ENCODE measurements at regions not wholly inside any gene's neighbourhood (a gene's known extent, or its start where the extent isn't known, plus 50 kb on each side); places are given as distances from the start of the nearest gene placed in this dataset.

DNA sequence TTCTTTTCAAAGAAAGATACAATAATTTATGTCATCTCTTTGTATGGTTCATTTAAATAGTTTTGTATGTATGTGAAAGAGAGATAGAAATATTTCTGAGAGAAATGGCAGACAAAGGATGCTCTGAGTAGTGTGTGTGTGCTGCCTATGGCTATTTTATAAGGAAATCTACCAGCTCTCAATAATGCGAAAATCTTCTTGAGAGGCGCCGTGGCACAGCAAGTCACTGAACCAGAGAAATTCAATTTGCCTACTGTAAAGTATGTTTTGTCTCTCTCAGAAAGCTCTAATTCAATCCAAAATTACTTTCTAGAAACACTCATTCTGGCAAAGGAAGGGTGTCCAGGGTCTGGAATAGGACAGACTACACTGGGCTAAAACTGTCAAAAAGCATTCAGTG lies 1981.1 kb downstream of the EFNA5 start:
- no peak for TF ChIP-seq JUND (IDR thresholded peaks at IDR 0.05; ENCODE audit: low read depth)
- in situ Hi-C loops (cut with HindIII; ENCODE audit: low pct_unique_long_range_greater_than_20kb, low sequenced_read_pairs), result no loop called here
- no peak for DNase-seq (ENCODE audit: low read depth in 1 of 2, low spot score in 1 of 2)

DNA sequence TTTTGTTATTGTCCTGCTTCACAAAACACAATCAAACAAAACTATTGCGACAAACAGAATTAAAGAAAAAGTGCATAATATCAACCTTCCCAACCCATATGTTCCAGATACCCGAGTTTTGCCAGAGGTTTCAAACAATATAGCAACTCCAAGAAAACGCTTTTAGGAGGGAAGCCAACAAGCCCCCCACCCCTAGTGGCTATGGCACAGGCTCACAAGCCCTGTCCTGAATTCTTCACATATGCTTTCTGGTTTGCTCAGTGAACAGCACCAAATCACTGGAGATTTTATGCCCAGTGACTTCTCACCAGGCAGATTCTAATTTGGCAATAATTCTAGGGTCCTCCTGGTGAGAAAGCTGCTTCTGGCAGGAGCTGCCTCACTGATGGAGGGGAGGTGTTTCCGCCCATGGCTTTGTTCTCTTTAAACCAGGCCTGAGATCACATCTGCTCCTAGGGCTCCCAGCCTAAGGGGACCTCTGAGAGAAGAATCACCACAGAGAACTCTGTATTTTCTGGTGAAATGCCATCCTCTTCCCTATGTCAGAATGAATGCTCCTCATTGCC lies 1982.4 kb downstream of the EFNA5 start:
- in situ Hi-C loops (cut with HindIII; ENCODE audit: low pct_unique_long_range_greater_than_20kb, low sequenced_read_pairs), result no loop called here
- no peak for TF ChIP-seq JUND (IDR thresholded peaks at IDR 0.05; ENCODE audit: low read depth)
- DNase-seq (ENCODE audit: low read depth in 1 of 2, low spot score in 1 of 2), result no peak

DNA sequence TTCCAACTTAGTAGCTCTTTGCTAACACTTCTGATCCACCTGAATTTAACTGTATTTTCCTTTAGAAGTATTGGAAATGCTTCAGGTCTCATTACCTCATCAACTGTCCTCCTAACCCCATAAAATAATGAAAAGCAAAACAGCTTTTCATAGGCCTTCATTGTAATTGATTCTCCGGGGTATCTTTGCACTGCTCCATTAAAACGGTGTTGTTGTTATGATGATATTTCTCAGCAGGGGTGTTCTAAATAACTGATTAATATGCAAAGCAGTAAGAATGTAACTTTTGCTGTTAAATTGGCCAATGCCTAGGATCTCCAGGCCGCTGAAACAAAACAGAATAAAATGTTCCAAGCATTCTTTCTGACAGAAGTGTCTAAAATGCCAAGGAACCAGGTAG lies 1983.2 kb downstream of the EFNA5 start:
- DNase-seq (ENCODE audit: low read depth in 1 of 2, low spot score in 1 of 2), result no peak
- TF ChIP-seq JUND (IDR thresholded peaks at IDR 0.05; ENCODE audit: low read depth), result no peak
- in situ Hi-C loops (cut with HindIII; ENCODE audit: low pct_unique_long_range_greater_than_20kb, low sequenced_read_pairs), result no loop called here

DNA sequence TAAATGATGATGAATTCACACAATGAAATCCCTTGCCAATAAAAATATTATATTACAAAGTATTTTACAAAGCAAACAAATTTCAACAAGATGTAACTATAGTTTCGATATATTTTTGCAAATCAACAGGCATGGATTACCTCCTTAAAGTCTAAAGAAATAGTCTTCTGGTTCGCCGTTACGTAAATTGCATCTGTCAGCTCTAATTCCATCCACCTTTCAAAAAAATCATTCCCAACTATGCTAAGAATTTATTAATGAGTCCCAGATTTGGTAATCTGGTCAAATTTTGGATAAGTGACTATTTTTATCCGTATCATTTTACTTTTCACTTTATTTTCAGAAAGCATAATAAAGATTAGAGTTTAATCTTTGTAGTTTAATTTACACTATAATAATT lies 1984.9 kb downstream of the EFNA5 start:
- TF ChIP-seq JUND (IDR thresholded peaks at IDR 0.05; ENCODE audit: low read depth), result no peak
- in situ Hi-C loops (cut with HindIII; ENCODE audit: low pct_unique_long_range_greater_than_20kb, low sequenced_read_pairs), result no loop called here

DNA sequence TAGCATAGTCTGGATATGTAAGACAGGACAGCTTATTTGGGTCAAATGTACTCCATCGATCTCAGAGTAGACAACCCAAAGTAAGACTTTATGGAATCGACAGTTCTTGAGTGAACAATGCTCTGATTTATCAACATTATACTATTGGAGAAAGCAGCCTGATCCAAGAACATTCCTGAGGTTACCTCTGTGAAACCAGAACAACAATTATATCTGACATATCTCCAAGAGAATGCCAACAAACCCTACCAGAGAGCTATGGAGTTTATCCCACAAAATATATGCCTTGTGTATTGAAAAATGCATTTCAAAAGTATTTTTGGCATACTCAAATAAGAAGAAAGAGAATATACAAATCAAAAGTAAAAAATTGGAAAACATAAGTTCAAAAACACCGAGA lies 1985.9 kb downstream of the EFNA5 start:
- no peak for TF ChIP-seq JUND (IDR thresholded peaks at IDR 0.05; ENCODE audit: low read depth)
- in situ Hi-C loops (cut with HindIII; ENCODE audit: low pct_unique_long_range_greater_than_20kb, low sequenced_read_pairs), result no loop called here
- peak in 1 of 2 experiments; percentile 5 for DNase-seq (ENCODE audit: low read depth in 1 of 2, low spot score in 1 of 2)

More for the DNA sequence above, 1984.9 kb downstream of the EFNA5 start:
- no peak for DNase-seq (ENCODE audit: low read depth in 1 of 2, low spot score in 1 of 2)

DNA sequence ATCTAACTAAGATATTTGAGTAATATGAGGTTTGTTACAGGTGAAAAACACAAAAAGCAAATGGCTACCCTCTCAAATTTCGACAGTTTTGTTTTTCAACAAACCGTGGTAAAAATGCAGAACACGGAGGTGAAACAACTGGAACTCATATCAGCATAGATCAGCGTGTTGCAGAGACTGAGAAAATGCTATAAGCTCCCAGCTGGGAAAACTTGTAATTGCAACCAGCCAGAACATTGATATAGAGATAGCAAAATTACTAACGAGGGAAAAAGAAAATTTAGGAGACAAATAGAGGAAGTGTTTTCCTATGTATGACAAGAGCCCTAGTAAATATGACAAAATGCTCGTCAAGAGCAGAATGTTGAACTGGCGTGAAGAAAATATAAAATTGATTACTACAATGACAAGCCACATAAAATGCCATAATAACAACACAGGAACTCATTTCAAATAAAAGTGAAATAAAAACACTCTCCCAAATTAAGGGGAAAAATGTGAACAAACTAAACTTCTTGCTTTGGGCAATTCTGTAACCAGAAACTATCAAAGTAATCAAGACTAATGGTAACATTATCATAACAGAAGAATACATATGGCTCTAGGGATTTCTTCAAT lies 1989.8 kb downstream of the EFNA5 start:
- no peak for TF ChIP-seq JUND (IDR thresholded peaks at IDR 0.05; ENCODE audit: low read depth)
- in situ Hi-C loops (cut with HindIII; ENCODE audit: low pct_unique_long_range_greater_than_20kb, low sequenced_read_pairs), result no loop called here
- DNase-seq (ENCODE audit: low read depth in 1 of 2, low spot score in 1 of 2), result no peak

DNA sequence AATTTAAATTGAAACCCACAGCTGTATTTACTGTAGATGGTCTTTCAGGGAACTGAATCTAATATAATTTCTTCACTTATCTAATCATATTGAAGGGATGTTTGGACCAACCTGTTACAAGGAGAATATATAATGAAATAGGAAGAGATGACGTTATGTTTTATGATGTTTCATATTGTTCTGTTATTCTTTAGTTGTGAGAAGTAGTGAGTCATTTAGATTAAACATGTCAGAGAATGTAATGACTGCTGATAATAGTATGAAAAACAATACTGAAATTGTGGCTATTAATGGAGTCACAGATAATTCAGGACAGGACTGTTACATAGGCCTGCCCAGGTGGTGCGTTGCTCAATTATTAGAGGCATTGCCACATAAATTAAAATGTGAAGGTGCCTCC lies 1993.4 kb downstream of the EFNA5 start:
- in situ Hi-C loops (cut with HindIII; ENCODE audit: low pct_unique_long_range_greater_than_20kb, low sequenced_read_pairs), result no loop called here
- TF ChIP-seq JUND (IDR thresholded peaks at IDR 0.05; ENCODE audit: low read depth), result no peak
- DNase-seq (ENCODE audit: low read depth in 1 of 2, low spot score in 1 of 2), result no peak

DNA sequence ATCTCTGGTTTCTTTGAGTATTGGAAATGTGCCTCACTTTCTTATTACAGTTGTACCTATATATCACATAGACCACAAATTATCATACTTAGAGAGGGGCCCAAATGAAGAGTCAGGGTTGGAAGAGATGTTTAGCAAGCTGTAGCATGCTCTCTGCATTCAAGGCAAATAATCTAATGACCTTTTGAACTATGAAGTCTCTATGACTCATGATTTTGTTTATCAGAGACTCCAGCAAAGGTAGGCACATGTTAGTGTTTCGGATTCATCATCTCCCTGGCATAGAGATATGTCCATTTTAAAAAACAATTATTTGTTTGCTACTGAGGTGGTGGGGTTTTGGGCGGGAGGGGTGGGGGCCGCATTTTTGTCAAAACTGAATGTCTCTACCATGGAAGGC lies 2000.1 kb downstream of the EFNA5 start:
- in situ Hi-C loops (cut with HindIII; ENCODE audit: low pct_unique_long_range_greater_than_20kb, low sequenced_read_pairs), result no loop called here
- DNase-seq (ENCODE audit: low read depth in 1 of 2, low spot score in 1 of 2), result no peak
- no peak for TF ChIP-seq JUND (IDR thresholded peaks at IDR 0.05; ENCODE audit: low read depth)

DNA sequence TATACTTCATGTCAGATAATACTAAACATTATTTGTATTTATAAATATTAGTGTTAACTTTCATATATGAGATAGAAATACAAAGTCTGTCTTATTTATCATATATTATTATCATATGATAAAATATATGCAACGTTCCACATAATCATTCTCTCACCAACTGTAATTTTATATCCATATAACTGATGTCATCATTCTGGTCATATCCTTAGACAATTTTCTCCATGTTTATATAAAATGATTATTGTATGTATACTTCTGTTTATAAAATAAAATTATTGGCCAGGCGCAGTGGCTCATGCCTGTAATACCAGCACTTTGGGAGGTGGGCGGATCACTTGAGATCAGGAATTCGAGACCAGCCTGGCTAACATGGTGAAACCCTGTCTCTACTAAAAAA lies 2007.1 kb downstream of the EFNA5 start:
- in situ Hi-C loops (cut with HindIII; ENCODE audit: low pct_unique_long_range_greater_than_20kb, low sequenced_read_pairs), result no loop called here
- no peak for TF ChIP-seq JUND (IDR thresholded peaks at IDR 0.05; ENCODE audit: low read depth)
- DNase-seq (ENCODE audit: low read depth in 1 of 2, low spot score in 1 of 2), result no peak

DNA sequence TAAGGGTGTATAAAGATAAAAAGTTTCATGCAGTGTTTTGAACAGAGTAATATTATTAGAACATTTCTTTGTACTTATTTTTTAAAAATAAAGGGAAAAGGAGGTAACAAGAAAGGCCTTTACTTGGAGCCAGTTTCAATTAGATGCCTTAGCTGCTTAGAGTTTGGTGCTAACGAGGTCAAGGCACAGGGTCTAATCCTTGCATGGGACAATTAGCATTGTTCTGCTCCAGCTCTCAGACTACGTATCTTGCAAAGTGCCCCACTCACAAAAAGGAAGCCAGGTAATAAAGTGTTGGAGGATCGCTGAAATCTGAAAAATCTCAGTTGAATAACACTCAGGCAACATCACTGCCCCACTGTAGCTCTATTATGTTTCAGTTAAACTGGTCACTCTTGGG lies 2011.3 kb downstream of the EFNA5 start:
- in situ Hi-C loops (cut with HindIII; ENCODE audit: low pct_unique_long_range_greater_than_20kb, low sequenced_read_pairs), result no loop called here
- TF ChIP-seq JUND (IDR thresholded peaks at IDR 0.05; ENCODE audit: low read depth), result no peak
- DNase-seq (ENCODE audit: low read depth in 1 of 2, low spot score in 1 of 2), result no peak

DNA sequence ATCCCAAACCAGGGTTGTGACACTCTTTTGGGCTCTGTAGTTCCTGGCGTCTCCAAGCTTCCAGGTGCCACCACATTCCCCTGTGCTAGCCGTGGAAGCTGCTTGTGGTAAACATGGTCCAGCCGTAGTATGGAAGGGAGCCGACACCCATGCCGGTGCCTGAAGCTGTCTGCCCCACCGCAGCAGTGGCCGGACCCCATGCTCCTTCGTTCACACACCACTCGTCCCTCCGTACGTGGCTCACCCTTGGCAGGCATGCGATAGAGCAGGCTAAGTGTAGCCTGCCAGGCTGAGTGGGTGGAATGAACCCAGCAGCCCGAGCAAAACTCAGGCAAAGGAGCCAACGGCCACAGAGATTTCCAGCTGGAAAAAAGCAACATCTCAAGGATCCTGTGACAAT lies 2030.4 kb downstream of the EFNA5 start:
- TF ChIP-seq JUND (IDR thresholded peaks at IDR 0.05; ENCODE audit: low read depth), result no peak
- DNase-seq (ENCODE audit: low read depth in 1 of 2, low spot score in 1 of 2), result no peak
- in situ Hi-C loops (cut with HindIII; ENCODE audit: low pct_unique_long_range_greater_than_20kb, low sequenced_read_pairs), result no loop called here

DNA sequence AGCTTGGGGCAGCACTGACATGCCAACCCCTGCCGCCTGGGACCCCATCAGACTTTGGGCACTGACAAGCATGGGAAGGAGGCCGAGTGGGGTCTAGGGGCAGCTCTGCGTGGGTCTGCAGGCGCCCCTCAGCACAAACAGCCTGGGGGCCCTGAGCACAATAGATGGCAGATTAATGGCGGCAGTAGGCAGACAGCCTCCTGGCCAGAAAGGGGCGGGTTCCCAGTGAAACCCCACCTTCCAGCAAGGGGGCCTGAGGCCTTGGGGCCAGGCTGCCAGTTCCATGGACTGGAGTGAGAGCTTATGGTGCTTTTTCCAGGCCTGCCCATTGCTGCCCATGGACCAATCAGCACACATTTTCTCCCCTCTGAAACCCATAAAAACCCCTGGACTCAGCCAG lies 2031.2 kb downstream of the EFNA5 start:
- no peak for DNase-seq (ENCODE audit: low read depth in 1 of 2, low spot score in 1 of 2)
- in situ Hi-C loops (cut with HindIII; ENCODE audit: low pct_unique_long_range_greater_than_20kb, low sequenced_read_pairs), result no loop called here
- no peak for TF ChIP-seq JUND (IDR thresholded peaks at IDR 0.05; ENCODE audit: low read depth)

DNA sequence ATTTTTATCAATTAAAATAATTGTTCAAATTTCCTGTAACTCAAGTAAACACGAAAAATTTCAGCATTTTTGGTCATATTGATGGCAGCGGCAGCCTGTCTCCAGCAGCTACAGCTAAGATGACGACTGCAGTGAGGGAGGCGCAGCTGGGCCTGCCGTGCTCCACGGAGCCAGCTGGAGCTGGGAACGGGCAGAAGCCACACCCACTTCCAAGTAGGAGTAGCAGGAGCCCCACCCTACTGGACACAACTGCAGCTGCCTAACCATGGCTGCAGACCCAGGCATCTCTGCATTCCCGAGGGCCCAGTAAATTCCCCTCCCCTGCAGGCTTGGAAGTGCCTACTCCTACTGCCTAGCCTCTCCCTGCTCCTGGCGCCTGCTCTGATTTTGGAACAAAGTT lies 2031.7 kb downstream of the EFNA5 start:
- DNase-seq (ENCODE audit: low read depth in 1 of 2, low spot score in 1 of 2), result no peak

DNA sequence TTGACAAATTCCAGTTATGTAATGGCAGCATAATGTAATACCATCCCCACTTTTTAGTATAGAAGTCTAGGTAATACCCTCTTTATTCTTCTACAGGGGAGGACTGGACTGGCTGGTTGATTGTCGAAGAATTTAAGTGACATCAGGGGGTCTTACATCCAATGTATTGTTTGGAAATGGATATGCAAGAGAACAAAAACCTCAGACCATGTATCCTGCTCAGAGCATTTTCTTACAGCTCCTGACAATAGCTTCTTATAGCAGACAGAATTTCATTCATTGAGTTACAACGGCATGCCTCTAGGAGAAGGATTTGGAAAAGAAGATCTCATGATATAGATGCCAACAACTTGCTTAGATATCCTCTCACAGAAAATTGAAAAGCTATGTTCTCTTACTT lies 2032.3 kb downstream of the EFNA5 start:
- in situ Hi-C loops (cut with HindIII; ENCODE audit: low pct_unique_long_range_greater_than_20kb, low sequenced_read_pairs), result no loop called here
- DNase-seq (ENCODE audit: low read depth in 1 of 2, low spot score in 1 of 2), result no peak

More for the DNA sequence above, 2031.7 kb downstream of the EFNA5 start:
- in situ Hi-C loops (cut with HindIII; ENCODE audit: low pct_unique_long_range_greater_than_20kb, low sequenced_read_pairs), result no loop called here
- no peak for TF ChIP-seq JUND (IDR thresholded peaks at IDR 0.05; ENCODE audit: low read depth)

More for the DNA sequence above, 2032.3 kb downstream of the EFNA5 start:
- no peak for TF ChIP-seq JUND (IDR thresholded peaks at IDR 0.05; ENCODE audit: low read depth)
